HCT116 (cell line): ENCODE measurements at regions not wholly inside any gene's neighbourhood (a gene's known extent, or its start where the extent isn't known, plus 50 kb on each side); places are given as distances from the start of the nearest gene placed in this dataset.

Experiments used
- ATAC-seq: fragments of 200-7000 bp; cut with Tn5 transposase; 2 replicates; pipeline ENCODE4 v1.9.1; 2020; ENCODE audit warnings: mild to moderate bottlenecking, moderate library complexity
- BruUV-seq: library from RNA; stranded (reverse); fragments of 400-500 nt; replicated peaks from 2 replicates; lab custom pipeline; 2021; lab: Mats Ljungman, UMichigan
- CTCF ChIA-PET: fragments of 300-600 bp; sonication (Branson Sonifier 250); formaldehyde crosslinking; loops from one replicate; lab custom pipeline; 2021; ENCODE audit warnings: antibody characterized with exemption; lab: Charles Lee
- POLR2A ChIA-PET: fragments of 300-600, 350-600 bp; sonication (Branson Sonifier 250); formaldehyde crosslinking; loops from one replicate; lab custom pipeline; 2021; ENCODE audit warnings: antibody characterized with exemption; lab: Charles Lee
- RAD21 ChIA-PET, 2 experiments: fragments of 300-600 bp; sonication (Branson Sonifier 250); formaldehyde crosslinking; loops; one replicate each; lab custom pipeline; 2023; ENCODE audit warnings: low total read pairs in 2 of 2; ENCODE audit not compliant: uncharacterized antibody in 2 of 2, unreplicated experiment in 2 of 2, low non-redundant PET in 1 of 2; lab: Charles Lee
- DNase-seq: peaks from one replicate; pipeline ENCODE4 v3.0.0-alpha.2; 2010; ENCODE audit warnings: low read depth, low spot score
- H2AFZ ChIP-seq: fragments of 200-600 bp; shearing (Covaris generic), sonication (generic); 2 replicates; pipeline ENCODE4 v1.6.1; 2017; ENCODE audit warnings: low read depth, mixed run types, mixed read lengths, antibody characterized with exemption, low read length; ENCODE audit not compliant: poor library complexity, severe bottlenecking
- H3K27ac ChIP-seq: 2 replicates; pipeline ENCODE4 v1.5.1; 2012; ENCODE audit warnings: low read depth, low read length
- H3K27me3 ChIP-seq: fragments of 200-600 bp; sonication (generic); 2 replicates; pipeline ENCODE4 v1.6.1; 2016; ENCODE audit warnings: mixed run types, low read length, mixed read lengths; ENCODE audit not compliant: insufficient read depth
- H3K36me3 ChIP-seq, 2 experiments: fragments of 200-500 bp in 1 of 2; fragments of 200-600 bp in 1 of 2; sonication (Bioruptor generic) in 1 of 2; sonication (generic) in 1 of 2; 2 replicates each; pipeline versions ENCODE4 v1.5.1 to v1.6.1; 2014 to 2016; ENCODE audit warnings: low read length in 2 of 2, inconsistent platforms in 1 of 2, mixed read lengths in 1 of 2, mixed run types in 1 of 2; ENCODE audit not compliant: insufficient read depth in 2 of 2, control insufficient read depth in 1 of 2
- H3K4me1 ChIP-seq, 2 experiments: fragments of 200-600 bp in 1 of 2; sonication (generic) in 1 of 2; 2 replicates each; pipeline versions ENCODE4 v1.5.1 to v1.6.1; 2012 to 2017; ENCODE audit warnings: low read length in 2 of 2, inconsistent platforms in 1 of 2, mild to moderate bottlenecking in 1 of 2, mixed read lengths in 1 of 2, mixed run types in 1 of 2, moderate library complexity in 1 of 2; ENCODE audit not compliant: insufficient read depth in 2 of 2, control insufficient read depth in 1 of 2
- H3K4me2 ChIP-seq: fragments of 200-600 bp; sonication (generic); 2 replicates; pipeline ENCODE4 v1.6.1; 2017; ENCODE audit warnings: mixed run types, low read length, mixed read lengths
- H3K4me3 ChIP-seq, 2 experiments: fragments of 200-600 bp in 1 of 2; sonication (generic) in 1 of 2; replicated peaks in 1 of 2; 2 replicates each; pipeline ENCODE4 v1.5.1; 2011 to 2016; ENCODE audit warnings: low read length in 2 of 2, control low read depth in 1 of 2, low read depth in 1 of 2, mild to moderate bottlenecking in 1 of 2, mixed read lengths in 1 of 2, mixed run types in 1 of 2
- H3K79me2 ChIP-seq: fragments of 200-600 bp; sonication (generic); 2 replicates; pipeline ENCODE4 v1.6.1; 2017; ENCODE audit warnings: mild to moderate bottlenecking, mixed run types, low read length, moderate library complexity, mixed read lengths; ENCODE audit not compliant: insufficient read depth
- H3K9ac ChIP-seq: fragments of 200-600 bp; sonication (generic); 2 replicates; pipeline ENCODE4 v1.6.1; 2016; ENCODE audit warnings: low read length, mixed read lengths
- H3K9me2 ChIP-seq: fragments of 200-600 bp; sonication (generic), shearing (Covaris generic); 2 replicates; pipeline ENCODE4 v1.6.1; 2017; ENCODE audit warnings: mixed run types, mild to moderate bottlenecking, moderate library complexity; ENCODE audit not compliant: insufficient read depth
- H3K9me3 ChIP-seq, 2 experiments: fragments of 200-500 bp in 1 of 2; fragments of 200-600 bp in 1 of 2; sonication (Bioruptor generic) in 1 of 2; sonication (generic) in 1 of 2; 2 replicates each; pipeline ENCODE4 v1.6.1; 2014 to 2017; ENCODE audit warnings: low read length in 2 of 2, mixed read lengths in 2 of 2, inconsistent platforms in 1 of 2, low read depth in 1 of 2, mild to moderate bottlenecking in 1 of 2, mixed run types in 1 of 2, moderate library complexity in 1 of 2; ENCODE audit not compliant: control insufficient read depth in 1 of 2, insufficient read depth in 1 of 2
- H4K20me1 ChIP-seq: fragments of 200-600 bp; sonication (generic), shearing (Covaris generic); 2 replicates; pipeline ENCODE4 v1.6.1; 2017; ENCODE audit warnings: mixed run types, mild to moderate bottlenecking, moderate library complexity; ENCODE audit not compliant: insufficient read depth
- CEBPB ChIP-seq: IDR thresholded peaks from 2 replicates; pipeline ENCODE4 v1.6.1; 2012; ENCODE audit warnings: low read depth
- ELF1 ChIP-seq: IDR thresholded peaks from 2 replicates; pipeline ENCODE4 v1.6.1; 2012; ENCODE audit warnings: low read depth, borderline replicate concordance
- FOSL1 ChIP-seq: IDR thresholded peaks from 2 replicates; pipeline ENCODE4 v1.6.1; 2012; ENCODE audit warnings: low read depth
- JUND ChIP-seq: IDR thresholded peaks from 2 replicates; pipeline ENCODE4 v1.6.1; 2012
- MAX ChIP-seq: IDR thresholded peaks from 2 replicates; pipeline ENCODE4 v1.6.1; 2012
- POLR2A ChIP-seq: IDR thresholded peaks from 2 replicates; pipeline ENCODE4 v1.7.0; 2011; ENCODE audit warnings: borderline replicate concordance; ENCODE audit not compliant: insufficient read depth, insufficient read length; ENCODE audit errors: extremely low read depth
- POLR2AphosphoS5 ChIP-seq: IDR thresholded peaks from 2 replicates; pipeline ENCODE4 v1.6.1; 2011; ENCODE audit warnings: mild to moderate bottlenecking, low read depth, low read length, moderate library complexity
- RAD21 ChIP-seq: IDR thresholded peaks from 2 replicates; pipeline ENCODE4 v1.6.1; 2012; ENCODE audit warnings: low read depth, mild to moderate bottlenecking
- REST ChIP-seq: IDR thresholded peaks from 2 replicates; pipeline ENCODE4 v1.6.1; 2012; ENCODE audit warnings: low read depth
- SIN3A ChIP-seq: IDR thresholded peaks from 2 replicates; pipeline ENCODE4 v1.6.1; 2012; ENCODE audit warnings: low read depth
- SRF ChIP-seq: IDR thresholded peaks from 2 replicates; pipeline ENCODE4 v1.6.1; 2012; ENCODE audit warnings: low read depth
- TCF7L2 ChIP-seq: IDR thresholded peaks from 2 replicates; pipeline ENCODE4 v1.7.0; 2011; ENCODE audit warnings: borderline replicate concordance, inconsistent platforms; ENCODE audit not compliant: insufficient read depth, insufficient read length; ENCODE audit errors: extremely low read depth
- YY1 ChIP-seq: IDR thresholded peaks from 2 replicates; pipeline ENCODE4 v1.6.1; 2011; ENCODE audit warnings: low read length, low read depth, moderate library complexity, mild to moderate bottlenecking; ENCODE audit not compliant: insufficient replicate concordance; ENCODE audit errors: extremely low read depth
- ZBTB33 ChIP-seq: IDR thresholded peaks from 2 replicates; pipeline ENCODE4 v1.6.1; 2011; ENCODE audit warnings: mild to moderate bottlenecking, low read length, moderate library complexity; ENCODE audit not compliant: insufficient replicate concordance; ENCODE audit errors: extremely low read depth
- ZFX ChIP-seq: fragments of 450-650 bp; IDR thresholded peaks from 2 replicates; pipeline ENCODE4 v1.6.1; 2017
- ZNF274 ChIP-seq: fragments of 200-500 bp; sonication (Bioruptor generic); IDR thresholded peaks from 2 replicates; pipeline ENCODE4 v1.6.1; 2014; ENCODE audit warnings: mild to moderate bottlenecking, low read depth, low read length, inconsistent platforms
- intact Hi-C: fragments of 100-400 bp; cut with micrococcal nuclease; formaldehyde crosslinking; loops from 2 replicates; pipeline ENCODE4 v1.10.0; 2022
- TF ChIP-seq, protein P1 (sequence below), 3 experiments: fragments of 200-600 bp in 1 of 3; sonication (generic) in 1 of 3; IDR thresholded peaks in 2 of 3; conservative IDR thresholded peaks in 1 of 3; 2 replicates each; pipeline ENCODE4 v1.5.1; 2012 to 2017; ENCODE audit warnings: low read depth in 2 of 3, low read length in 2 of 3, antibody characterized with exemption in 1 of 3, borderline replicate concordance in 1 of 3, control low read depth in 1 of 3, mild to moderate bottlenecking in 1 of 3, mixed read lengths in 1 of 3, mixed run types in 1 of 3, moderate library complexity in 1 of 3; ENCODE audit not compliant: insufficient read depth in 1 of 3
- TF ChIP-seq, protein P2 (sequence below): IDR thresholded peaks from 2 replicates; pipeline ENCODE4 v1.6.1; 2012

DNA sequence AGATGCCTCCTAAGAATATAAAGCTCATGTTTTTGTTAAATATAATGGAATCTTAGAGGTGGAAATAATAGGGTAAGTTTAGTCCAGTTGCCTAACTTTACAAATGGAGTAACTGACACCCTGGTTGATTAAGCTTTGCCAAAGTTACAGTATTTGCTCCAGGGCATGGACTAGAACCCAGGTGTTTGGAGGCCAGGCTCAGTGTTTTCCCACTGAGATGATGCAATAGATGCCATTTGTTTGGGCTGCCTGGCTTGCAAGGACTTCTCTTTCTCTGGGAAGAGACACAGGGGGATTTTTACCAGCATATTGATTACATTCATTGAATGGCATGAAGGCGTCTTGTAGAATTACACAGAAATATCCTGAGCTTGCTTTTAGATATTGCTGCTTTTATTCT, 397.8 kb downstream of the SLC4A3 start (continued):
- TF ChIP-seq, protein P1, sequence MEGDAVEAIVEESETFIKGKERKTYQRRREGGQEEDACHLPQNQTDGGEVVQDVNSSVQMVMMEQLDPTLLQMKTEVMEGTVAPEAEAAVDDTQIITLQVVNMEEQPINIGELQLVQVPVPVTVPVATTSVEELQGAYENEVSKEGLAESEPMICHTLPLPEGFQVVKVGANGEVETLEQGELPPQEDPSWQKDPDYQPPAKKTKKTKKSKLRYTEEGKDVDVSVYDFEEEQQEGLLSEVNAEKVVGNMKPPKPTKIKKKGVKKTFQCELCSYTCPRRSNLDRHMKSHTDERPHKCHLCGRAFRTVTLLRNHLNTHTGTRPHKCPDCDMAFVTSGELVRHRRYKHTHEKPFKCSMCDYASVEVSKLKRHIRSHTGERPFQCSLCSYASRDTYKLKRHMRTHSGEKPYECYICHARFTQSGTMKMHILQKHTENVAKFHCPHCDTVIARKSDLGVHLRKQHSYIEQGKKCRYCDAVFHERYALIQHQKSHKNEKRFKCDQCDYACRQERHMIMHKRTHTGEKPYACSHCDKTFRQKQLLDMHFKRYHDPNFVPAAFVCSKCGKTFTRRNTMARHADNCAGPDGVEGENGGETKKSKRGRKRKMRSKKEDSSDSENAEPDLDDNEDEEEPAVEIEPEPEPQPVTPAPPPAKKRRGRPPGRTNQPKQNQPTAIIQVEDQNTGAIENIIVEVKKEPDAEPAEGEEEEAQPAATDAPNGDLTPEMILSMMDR (IDR thresholded peaks at IDR 0.05 in 2 of 3, conservative IDR thresholded peaks at IDR 0.05 in 1 of 3; ENCODE audit: borderline replicate concordance in 1 of 3, insufficient read depth in 1 of 3, low read depth in 2 of 3, low read length in 2 of 3) = no peak

DNA sequence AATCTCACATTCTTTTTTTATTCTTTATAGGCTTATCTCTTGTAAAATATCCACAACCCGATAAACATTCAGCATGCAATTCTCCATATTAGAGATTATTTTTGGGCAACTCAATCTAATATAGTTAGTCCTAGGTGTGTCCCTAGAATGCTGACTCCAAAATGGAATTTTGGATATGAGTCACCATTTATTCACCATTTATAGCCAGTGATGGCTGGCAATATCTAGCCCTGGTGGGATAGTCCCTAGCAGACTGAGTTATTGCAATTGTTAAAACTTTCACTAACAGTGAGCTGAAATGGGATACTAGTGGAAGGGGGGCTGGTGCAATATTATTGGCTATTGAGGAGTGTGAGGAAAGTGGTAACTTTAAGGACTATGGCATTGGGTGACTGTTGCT, 401.6 kb downstream of the SLC4A3 start:
- no peak overlapping the region for H3K4me2 ChIP-seq
- H3K27ac ChIP-seq = no peak overlapping the region
- no peak overlapping the region for H3K4me3 ChIP-seq
- H3K4me1 ChIP-seq = peaks cover 0 to 1% of the 10 kb centered on the region in 2 experiments; a peak in 1 of 4 replicates
- DNase-seq (no peak), ATAC-seq (no peak)
- H3K9me3 ChIP-seq = no peaks in the 10 kb centered on the region
- POLR2A ChIA-PET = interaction anchor here (0.9 kb wide), 1 partner anchor 8 kb away, joined by 3 read pairs; no protein-coding TSS in a partner anchor
- CTCF ChIA-PET = no interaction called here
- H2AFZ ChIP-seq = no peak overlapping the region
- peaks cover 7 to 11% of the 10 kb centered on the region in 2 experiments; a peak in 3 of 4 replicates for H3K36me3 ChIP-seq
- BruUV-seq = no TSS peak
- RAD21 ChIA-PET = no interaction called here
- no peak overlapping the region for H3K9ac ChIP-seq
- intact Hi-C loops = no loop called here
- H3K9me2 ChIP-seq = no peaks in the 10 kb centered on the region
- no peaks in the 10 kb centered on the region for H3K79me2 ChIP-seq
- H3K27me3 ChIP-seq = no peaks in the 10 kb centered on the region
- no peaks in the 10 kb centered on the region for H4K20me1 ChIP-seq
- TF ChIP-seq SIN3A (no peak), ZBTB33 (no peak), YY1 (no peak), ZFX (no peak), MAX (no peak), FOSL1 (no peak), ZNF274 (no peak), JUND (no peak), POLR2AphosphoS5 (no peak), POLR2A (no peak), CEBPB (no peak), REST (no peak), TCF7L2 (no peak), SRF (no peak), RAD21 (no peak), ELF1 (no peak)
- TF ChIP-seq, protein P2, sequence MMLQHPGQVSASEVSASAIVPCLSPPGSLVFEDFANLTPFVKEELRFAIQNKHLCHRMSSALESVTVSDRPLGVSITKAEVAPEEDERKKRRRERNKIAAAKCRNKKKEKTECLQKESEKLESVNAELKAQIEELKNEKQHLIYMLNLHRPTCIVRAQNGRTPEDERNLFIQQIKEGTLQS = no peak
